HG02943 (cell line): ENCODE measurements at regions not wholly inside any gene's neighbourhood (a gene's known extent, or its start where the extent isn't known, plus 50 kb on each side); places are given as distances from the start of the nearest gene placed in this dataset.

Experiments
- ATAC-seq: cut with Tn5 transposase; IDR thresholded peaks from one replicate; pipeline ENCODE4 v1.9.1; 2021; ENCODE audit warnings: mild to moderate bottlenecking, low read depth, moderate library complexity; ENCODE audit not compliant: unreplicated experiment

DNA sequence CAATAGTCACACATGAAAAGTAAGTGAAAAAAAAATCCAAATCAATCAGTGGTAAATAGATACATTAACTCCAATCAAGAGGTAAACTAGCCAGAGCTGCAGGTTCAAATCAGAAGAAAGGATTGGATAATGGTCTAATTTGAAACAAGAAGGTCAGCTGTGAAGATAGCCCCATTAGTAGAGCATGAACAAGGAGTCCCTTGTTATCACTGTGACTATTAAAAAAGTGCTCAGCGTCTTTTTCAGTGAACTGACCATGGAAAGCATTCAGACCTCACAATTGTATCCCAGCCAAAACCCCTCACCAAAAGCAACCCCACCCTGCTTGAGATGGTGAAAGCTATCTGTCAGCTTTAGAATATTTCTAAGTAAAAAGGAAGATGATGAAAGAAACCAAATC, 125.0 kb upstream of the EGLN3 start:
- no peak for ATAC-seq

DNA sequence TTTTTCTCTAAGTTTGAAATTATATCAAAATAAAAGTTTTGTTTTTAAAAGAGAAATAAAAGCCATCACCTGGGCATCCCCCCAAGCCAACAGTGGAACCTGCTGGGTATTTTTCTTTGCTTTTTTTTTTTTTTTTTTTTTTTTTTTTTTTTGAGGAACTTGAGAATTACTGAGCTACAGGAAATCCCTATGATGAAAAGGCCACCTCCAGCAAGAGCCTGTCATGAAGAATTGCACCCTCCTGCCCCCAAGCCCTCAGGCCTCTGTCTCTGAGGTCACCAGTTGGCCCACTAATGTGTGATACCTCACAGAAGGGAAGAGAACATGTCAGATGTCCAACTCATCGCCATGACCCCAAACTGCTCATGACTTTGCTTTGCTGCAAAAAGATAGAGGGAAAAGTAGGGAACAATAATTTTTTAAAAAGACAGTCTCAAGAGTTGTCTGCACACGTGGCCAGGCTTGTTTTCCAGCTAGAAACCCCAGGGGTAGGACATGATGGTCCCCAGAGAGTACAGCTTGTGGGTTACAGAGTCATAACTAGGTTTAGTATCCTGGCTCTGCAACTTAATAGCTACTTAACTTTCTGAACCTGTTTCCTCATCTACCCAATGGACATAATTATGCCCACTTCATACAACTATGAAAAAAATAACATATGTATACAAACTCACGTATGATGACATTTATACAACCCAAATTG, 124.3 kb upstream of the EGLN3 start:
- ATAC-seq: peak; percentile 60

DNA sequence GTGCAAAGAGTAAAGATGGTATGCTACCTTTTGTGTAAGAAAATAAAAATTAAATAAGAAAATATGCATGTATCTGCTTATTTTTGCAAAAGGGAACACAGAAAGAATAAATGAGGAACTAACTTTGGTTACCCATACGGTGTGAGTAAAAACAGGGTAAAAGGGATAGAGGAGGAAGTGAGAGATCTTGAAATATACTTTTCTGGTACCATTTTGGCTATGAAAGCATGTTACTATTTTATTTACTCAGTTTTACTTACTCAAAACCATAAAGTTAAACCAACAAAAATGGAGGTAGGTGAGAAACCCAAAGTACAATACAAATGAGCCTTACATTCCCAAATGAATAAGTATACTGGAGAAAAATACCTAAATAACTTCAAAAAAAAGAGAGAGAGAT, 122.0 kb upstream of the EGLN3 start:
- no peak for ATAC-seq

DNA sequence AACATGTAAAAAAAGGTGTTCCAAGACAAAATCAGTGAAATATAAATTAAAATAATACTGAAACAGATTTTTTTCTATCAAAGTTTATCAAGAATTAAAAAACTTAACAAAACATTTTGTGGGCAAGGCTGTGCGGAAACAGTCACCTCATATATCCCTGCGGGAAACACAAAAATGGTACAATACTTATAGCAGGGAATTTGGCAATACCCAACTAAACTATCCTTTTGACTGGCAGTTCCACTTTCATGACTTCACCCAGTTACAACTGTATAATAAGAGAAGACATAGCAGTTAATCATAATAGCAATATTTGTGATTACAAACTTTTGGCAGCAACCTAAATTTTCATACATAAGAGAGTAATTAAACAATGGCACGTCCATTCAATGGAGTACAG, 121.5 kb upstream of the EGLN3 start:
- no peak for ATAC-seq

DNA sequence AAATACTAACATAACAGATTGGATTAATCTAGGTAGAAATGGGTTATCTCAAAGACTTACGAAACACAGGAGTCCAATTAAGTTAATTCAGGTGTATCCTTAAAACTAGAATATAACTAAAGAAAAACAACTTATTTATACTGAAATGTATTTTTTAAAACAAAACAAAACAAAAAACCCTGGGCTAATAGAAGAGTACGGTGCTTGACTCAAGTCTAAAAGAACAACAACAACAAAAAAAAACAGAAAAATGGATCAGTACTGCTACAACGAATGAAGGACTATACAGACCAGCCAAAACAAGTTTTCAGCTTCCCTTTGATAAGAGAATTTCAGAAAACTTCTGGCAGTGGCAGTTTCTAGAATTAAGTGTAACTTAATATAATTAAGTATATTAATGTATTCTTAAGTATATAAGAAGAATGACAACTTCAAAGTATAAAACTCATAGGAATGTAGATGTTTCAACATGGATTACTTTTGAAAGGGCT, 120.1 kb upstream of the EGLN3 start:
- ATAC-seq: no peak

DNA sequence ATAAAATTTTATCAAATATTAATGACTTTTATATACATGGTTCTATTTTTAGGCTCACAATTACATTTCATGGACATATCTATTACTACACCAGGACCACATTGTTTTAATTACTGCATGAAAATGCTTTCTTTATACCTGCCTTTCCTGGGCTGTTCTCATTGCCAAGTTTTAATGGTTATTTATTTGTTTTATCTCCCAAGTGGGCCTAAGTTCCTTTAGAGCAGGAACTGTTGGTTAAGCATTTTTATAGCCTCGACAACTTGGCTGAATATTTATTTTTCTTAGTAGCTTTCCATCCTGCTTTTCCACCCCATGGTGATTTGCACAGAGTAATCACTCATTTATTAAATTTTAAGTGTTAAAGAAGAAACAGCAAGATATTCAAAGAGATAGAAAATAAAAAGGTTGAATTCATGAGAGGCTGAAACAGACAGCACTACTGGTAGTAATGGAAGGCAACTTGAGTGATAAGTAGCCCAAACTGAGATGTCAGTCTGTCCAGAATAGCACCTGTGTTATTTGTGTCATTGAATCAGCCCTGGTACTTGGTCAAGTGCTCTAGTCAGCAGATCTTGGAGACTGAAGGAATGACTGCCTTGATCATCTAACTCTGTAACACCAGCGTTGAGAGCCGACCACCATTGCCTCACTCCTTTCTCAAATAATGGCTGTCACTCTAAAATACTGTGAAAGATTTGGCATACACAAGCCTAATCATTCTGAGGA, 119.1 kb upstream of the EGLN3 start:
- no peak for ATAC-seq

DNA sequence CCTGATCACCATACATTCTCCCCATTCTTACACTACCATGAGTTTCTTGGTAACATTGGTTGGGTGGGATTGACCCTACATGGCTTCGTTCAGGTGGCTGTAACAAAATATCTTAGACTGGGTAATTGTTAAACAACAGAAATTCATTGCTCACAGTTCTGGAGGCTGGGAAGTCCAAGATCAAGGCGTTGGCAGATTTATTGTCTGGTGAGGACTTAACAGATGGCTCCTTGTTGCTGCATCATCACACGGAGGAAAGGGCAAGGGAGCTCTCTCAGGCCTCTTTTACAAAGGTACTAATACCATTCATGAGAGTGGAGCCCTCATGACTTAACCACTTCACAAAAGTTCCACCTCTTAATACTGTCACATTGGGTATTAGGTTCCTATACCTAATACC, 116.7 kb upstream of the EGLN3 start:
- no peak for ATAC-seq

DNA sequence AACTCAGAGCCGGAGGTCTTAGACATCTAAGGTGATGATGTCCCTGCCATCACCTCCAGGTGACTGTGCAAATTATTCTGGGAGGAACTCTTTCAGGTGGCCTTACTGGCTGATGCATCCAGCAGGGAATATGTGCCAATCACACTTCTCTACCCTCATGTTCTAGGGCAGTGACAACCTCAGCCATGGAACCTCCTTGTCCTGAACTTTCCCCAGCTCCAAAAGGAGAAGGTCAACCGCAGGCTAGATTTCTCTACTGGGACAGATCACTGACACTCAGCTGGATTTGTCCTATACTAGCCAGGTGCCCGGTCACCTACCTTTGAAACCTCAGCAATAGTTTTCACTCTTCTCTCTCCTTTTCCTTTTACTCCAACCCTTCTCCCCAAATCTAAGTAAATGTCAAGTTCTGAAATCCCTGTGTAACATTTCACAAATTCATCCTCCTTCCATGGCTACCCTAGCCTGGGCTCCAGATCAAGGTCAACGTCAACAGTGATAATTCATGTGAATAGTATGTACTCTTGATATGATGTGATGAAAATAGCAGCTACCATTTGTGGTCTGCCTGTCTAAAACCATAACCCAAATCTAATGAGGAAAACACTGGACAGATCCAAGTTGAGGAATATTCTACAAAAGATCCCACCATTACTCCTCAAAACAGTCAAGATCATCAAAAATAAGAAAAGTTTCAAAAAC, 115.0 kb upstream of the EGLN3 start:
- no peak for ATAC-seq

DNA sequence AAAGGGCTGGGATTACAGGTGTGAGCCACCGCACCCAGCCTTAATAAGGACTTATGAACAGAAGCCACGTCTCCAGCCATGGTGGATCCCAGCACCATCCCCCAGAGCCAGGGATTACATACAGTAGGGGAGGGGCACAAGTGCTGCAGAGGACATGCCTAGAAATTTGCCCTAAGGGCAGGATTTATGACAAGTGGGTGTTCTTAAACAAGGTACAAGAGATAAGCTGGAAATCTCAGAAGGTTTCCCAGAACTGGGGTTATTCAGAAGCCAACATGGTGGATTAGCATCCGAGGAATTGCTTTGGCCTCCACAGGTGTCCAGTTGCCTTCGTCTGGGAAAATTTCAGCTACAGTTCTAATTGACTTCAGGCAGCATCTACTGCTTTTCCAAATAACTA, 114.4 kb upstream of the EGLN3 start:
- ATAC-seq: no peak

DNA sequence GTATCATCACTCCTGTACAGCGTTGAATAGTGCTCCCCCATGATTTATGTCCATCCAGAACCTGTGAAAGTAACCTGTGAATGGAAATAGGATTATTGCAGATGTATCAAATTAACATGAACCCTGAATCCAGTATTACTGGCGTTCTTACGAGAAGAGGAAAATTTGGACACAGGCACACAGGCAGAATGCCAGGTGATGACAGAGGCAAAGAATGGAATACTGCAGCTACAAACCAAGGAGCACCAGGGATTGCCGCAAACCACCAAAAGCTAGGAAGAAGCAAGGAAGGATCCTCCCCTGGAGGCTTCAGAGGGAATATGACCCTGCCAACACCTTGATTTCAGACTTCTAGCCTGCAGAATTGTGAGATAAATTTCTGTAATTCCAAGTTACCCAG, 113.5 kb upstream of the EGLN3 start:
- no peak for ATAC-seq

DNA sequence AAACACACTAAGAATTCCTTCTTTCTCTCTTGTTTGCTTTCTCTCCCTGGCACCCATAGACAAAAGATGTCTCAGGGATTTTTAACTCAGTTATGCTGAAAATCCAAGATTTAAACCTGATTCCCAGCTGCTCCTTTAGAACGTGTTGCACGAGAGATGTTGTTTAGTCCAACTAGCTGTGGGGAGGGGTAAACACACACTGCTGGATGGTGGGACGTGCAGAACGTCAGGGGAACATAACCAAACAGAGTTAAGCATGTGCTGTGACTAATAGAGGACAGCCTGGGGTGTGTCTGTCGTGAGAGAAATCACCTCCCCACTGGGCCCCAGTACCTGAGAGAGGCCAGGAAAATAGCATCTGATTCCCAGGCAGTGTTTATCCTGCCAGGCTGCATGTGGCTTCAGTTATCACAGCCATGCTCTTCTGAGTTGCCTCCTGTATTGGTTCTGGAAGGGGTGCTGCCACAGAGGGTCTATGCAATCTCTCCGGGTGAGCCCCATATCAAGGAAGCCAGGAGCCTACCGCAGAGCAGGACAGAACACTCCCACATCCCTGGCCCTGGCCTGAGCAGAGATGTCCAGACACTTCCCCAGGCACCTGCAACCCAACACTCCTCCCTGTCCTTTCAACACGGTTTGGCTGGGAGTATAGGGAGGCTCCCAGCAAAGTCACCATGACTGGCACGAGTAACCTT, 112.7 kb upstream of the EGLN3 start:
- no peak for ATAC-seq

DNA sequence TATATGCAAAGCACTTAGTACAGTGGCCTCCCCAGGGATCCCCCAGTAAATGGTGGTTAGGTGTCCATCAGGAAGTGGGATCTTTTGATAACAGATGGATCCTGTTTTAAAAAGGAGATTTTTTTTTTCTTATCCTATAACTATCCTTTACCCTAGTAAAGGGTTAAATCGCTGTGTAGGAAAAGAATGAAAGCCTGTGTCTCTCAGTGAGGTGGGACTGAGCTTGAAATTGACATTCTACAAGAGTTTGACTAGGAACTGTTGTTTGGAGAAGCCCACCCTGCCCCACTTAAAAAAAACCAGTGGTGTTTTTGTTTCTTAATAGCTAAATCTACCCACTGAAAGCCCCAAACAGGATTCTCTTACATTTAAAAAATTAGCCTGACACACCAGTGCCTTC, 112.2 kb upstream of the EGLN3 start:
- no peak for ATAC-seq

DNA sequence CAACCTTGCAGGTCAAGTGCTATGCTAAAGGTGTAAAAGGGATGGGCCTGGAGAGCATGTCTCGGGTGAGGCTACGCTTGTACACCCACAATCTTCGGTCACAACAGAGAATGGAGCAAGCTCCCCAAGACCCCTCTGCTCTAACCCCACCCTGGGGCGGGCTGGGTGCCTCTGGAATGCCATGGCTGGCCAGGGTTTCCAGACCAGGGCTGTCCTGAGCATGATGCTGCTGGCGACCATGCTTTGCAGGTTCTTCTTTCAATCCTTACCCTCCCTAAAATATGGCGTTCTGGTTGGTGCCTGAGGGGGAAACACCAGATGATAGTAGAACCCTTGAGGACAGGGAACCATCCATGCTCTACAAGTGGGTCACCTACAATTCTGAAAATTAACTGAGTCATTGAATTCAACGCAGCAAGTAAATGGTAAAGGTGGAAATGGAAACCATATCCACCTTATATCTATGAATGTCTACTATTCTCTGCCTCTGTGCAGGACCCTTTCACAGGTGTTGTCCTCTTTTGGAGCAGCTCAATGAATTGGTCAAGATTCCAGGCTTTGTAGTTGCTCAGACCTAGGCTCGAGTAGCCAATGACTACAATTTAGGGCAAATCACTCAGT, 111.6 kb upstream of the EGLN3 start:
- ATAC-seq: no peak

DNA sequence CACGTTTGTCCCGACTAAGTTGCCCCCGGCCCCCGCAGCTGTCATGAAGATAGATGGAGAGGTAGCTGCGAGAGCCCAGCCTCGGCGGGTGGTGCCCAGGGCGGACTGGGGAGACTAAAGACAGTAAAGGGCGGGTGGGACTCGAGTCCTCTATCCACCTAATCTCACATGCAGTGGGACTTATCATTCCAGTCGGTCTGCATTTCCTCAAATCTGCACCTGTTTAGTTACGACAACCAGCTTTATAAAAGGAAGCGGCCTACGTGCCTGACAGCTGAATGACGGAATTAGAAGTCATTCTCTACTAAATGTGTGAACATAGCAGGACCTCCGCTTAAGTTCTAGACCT, 109.8 kb upstream of the EGLN3 start:
- ATAC-seq: peak; percentile 21

DNA sequence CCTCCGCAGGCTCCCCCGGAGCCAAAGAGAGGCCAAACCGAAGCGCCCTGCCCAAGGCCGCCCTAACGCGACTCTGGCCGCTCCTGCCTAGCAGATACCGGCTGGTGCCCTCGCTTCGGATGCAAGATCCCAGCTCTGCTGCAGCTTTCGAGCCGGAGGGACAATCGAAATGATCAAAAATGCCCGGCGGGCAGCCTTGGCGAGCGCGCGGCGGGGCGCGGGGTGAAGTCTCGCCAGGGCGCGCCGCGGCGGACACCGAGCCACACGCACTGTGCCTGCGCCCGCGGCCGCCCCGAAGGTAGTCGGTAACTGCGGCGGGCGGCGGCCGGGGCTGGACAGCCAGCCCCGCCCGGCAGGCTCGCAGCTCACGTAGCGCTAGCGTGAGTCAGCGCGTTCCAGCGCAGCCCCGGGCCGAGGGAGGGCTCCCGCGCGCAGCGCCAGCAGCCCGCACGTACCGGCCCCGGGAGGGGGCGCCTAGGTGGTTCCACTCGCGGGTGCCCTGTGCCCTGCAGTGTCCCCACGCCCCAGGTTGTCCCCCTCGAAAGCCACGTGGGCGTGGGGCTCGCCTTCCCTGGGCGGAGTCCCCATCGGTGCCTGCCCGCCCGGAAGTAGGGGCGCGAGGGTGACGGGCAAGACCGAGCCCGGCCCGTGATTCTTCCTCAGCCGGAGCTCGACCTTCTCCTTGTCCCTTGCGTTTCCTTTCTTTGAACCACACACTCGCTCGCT, 109.2 kb upstream of the EGLN3 start:
- ATAC-seq: peak; percentile 69

DNA sequence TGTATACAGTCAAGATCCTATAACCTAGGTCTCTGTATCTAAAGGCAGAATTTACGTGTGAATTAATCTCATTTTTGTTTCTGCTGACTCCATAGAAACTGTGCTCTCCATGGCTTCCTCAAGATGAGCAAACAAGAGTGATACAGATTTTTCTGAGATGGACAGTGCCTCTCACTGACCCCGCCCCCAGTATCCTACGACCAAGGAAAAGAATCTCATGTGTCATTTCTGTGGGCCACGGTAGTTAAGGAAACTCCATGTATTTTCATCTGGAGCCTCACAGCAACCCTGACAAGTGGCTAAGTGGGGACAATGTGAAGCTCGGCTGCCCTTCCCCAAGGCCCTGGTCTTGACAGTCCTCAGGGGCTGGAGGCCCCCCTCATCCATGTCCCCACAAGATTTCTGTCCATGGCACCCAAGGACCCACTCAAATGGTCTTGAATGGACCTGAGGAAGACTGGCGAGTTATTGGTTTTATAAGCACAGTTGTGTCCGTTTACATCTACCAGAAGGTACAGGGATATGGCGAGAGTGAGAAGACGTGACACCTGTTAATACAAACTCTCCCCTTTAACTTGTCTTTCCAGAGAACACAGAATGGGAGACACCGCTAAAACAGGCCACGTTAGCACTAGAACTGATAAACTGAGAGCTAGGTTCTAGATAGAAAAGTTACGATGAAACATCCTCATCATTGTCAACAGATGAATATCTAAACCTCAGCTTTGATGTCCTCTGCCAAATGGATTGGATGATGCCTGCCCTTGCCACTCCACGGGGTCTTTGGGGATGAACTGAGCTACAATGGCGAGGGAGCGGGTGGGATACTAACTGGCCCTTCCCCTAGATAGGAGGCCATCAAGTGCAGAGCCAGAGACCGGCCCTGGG, 108.4 kb upstream of the EGLN3 start:
- no peak for ATAC-seq

DNA sequence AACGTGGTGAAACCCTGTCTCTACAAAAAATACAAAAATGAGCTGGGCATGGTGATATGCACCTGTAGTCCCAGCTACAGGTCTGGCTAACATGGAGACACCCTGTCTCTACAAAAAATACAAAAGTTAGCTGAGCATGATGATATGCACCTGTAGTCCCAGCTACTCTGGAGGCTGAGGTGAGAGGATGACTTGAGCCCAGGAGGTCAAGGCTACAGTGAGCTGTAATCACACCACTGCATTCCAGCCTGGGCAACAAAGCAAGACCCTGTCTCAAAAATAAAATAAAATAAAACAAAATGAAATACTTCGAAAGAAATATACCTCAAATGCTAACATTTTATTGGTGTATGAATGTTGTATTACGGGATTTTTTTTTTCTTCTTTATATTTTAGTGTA, 107.6 kb upstream of the EGLN3 start:
- no peak for ATAC-seq

DNA sequence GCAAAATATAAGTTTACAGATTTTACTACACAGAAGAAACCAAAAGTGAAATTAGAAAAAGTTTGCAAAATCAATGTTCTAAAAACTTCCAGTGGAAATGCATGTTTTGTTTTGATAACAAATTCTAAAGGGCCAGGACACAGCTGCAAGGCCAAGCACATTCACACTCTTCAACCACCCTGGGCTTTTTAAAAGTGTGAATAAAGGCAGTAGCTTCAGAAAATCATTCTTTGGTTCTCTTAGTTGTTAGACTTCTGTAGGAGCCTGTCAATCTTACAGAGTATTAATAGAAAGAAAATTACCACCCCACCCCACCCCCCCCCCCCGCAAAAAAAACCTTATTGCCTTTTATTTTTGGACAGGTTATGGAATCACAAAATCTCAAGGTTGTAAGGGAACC, 105.2 kb upstream of the EGLN3 start:
- ATAC-seq: no peak
